ENCODE measurements at regions not wholly inside any gene's neighbourhood (a gene's known extent, or its start where the extent isn't known, plus 50 kb on each side); places are given as distances from the start of the nearest gene placed in this dataset.

GRCh38 chr18:57866355-57866754 lies 63.2 kb upstream of the ATP8B1 start:
- intact Hi-C loops (cut with micrococcal nuclease; ENCODE audit: unreplicated experiment): no loop called here
- Mint-ChIP-seq H3K27me3 (ENCODE audit: unreplicated experiment) (no peaks in the 10 kb centered on the region), H3K4me1 (ENCODE audit: low read depth, unreplicated experiment) (peaks cover 26% of the 10 kb centered on the region), H3K4me3 (ENCODE audit: low read depth, unreplicated experiment) (no peak overlapping the region), H3K27ac (ENCODE audit: unreplicated experiment) (no peak overlapping the region), H3K9me3 (ENCODE audit: low read depth, unreplicated experiment) (peaks cover 2% of the 10 kb centered on the region), H3K36me3 (ENCODE audit: insufficient read depth, unreplicated experiment) (no peaks in the 10 kb centered on the region)
- no TSS peak for BruUV-seq (replicated peaks)
- CTCF ChIA-PET: no interaction called here
- no peak for TF ChIP-seq CTCF (IDR thresholded peaks at IDR 0.05; ENCODE audit: unreplicated experiment)
- no peak for DNase-seq

- Mint-ChIP-seq H3K27me3 (ENCODE audit: unreplicated experiment) (no peaks in the 10 kb centered on the region), H3K27ac (ENCODE audit: unreplicated experiment) (no peak overlapping the region), H3K4me1 (ENCODE audit: low read depth, unreplicated experiment) (peaks cover 26% of the 10 kb centered on the region), H3K36me3 (ENCODE audit: insufficient read depth, unreplicated experiment) (no peaks in the 10 kb centered on the region), H3K4me3 (ENCODE audit: low read depth, unreplicated experiment) (no peak overlapping the region), H3K9me3 (ENCODE audit: low read depth, unreplicated experiment) (peaks cover 2% of the 10 kb centered on the region)
- CTCF ChIA-PET: interaction anchor here (0.6 to 1.2 kb wide), 2 partner anchors 10 to 1849 kb away, joined by 3 to 5 read pairs; no protein-coding TSS in a partner anchor
- DNase-seq: no peak
- BruUV-seq (replicated peaks): no TSS peak
- TF ChIP-seq CTCF (IDR thresholded peaks at IDR 0.05; ENCODE audit: unreplicated experiment): no peak
- intact Hi-C loops (cut with micrococcal nuclease; ENCODE audit: unreplicated experiment): no loop called here
Measured at GRCh38 chr18:57864615-57865121, 61.6 kb upstream of the ATP8B1 start.

- H3K36me3 Mint-ChIP-seq (ENCODE audit: insufficient read depth, unreplicated experiment): no peaks in the 10 kb centered on the region
- CTCF ChIA-PET: interaction anchor here (1.2 kb wide), 1 partner anchor 9 kb away, joined by 5 read pairs; no protein-coding TSS in a partner anchor
- TF ChIP-seq CTCF (IDR thresholded peaks at IDR 0.05; ENCODE audit: unreplicated experiment): no peak
- peaks cover 2% of the 10 kb centered on the region for H3K9me3 Mint-ChIP-seq (ENCODE audit: low read depth, unreplicated experiment)
- peaks cover 24% of the 10 kb centered on the region for H3K4me1 Mint-ChIP-seq (ENCODE audit: low read depth, unreplicated experiment)
- H3K4me3 Mint-ChIP-seq (ENCODE audit: low read depth, unreplicated experiment): no peak overlapping the region
- H3K27me3 Mint-ChIP-seq (ENCODE audit: unreplicated experiment): no peaks in the 10 kb centered on the region
- no TSS peak for BruUV-seq (replicated peaks)
- no peak overlapping the region for H3K27ac Mint-ChIP-seq (ENCODE audit: unreplicated experiment)
- DNase-seq: no peak
- intact Hi-C loops (cut with micrococcal nuclease; ENCODE audit: unreplicated experiment): no loop called here
Measured at GRCh38 chr18:57863706-57864105, 60.6 kb upstream of the ATP8B1 start.

- H3K27ac Mint-ChIP-seq (ENCODE audit: unreplicated experiment): no peak overlapping the region
- peak; percentile 36 for TF ChIP-seq CTCF (IDR thresholded peaks at IDR 0.05; ENCODE audit: unreplicated experiment)
- H3K9me3 Mint-ChIP-seq (ENCODE audit: low read depth, unreplicated experiment): no peaks in the 10 kb centered on the region
- BruUV-seq (replicated peaks): no TSS peak
- DNase-seq: peak; percentile 38
- CTCF ChIA-PET: interaction anchor here (0.9 to 1.4 kb wide), 2 partner anchors 269 to 456 kb away, joined by 3 read pairs; no protein-coding TSS in a partner anchor
- peaks cover 15% of the 10 kb centered on the region for H3K4me1 Mint-ChIP-seq (ENCODE audit: low read depth, unreplicated experiment)
- no peaks in the 10 kb centered on the region for H3K36me3 Mint-ChIP-seq (ENCODE audit: insufficient read depth, unreplicated experiment)
- intact Hi-C loops (cut with micrococcal nuclease; ENCODE audit: unreplicated experiment): loop anchor here (10.0 kb wide), 1 partner anchor 145 kb away; no protein-coding TSS in a partner anchor
- H3K27me3 Mint-ChIP-seq (ENCODE audit: unreplicated experiment): no peaks in the 10 kb centered on the region
- H3K4me3 Mint-ChIP-seq (ENCODE audit: low read depth, unreplicated experiment): no peak overlapping the region
Measured at GRCh38 chr18:57859314-57859713, 56.2 kb upstream of the ATP8B1 start.

Measured in Calu3 (cell line).